HG03439 (cell line): ENCODE measurements at regions not wholly inside any gene's neighbourhood (a gene's known extent, or its start where the extent isn't known, plus 50 kb on each side); places are given as distances from the start of the nearest gene placed in this dataset.
"Not testable (repeated sequence)": the region's sequence is repeated elsewhere in the genome, so short reads cannot be mapped to it uniquely, and the experiment has no call there.

ENCODE experiments used
- ATAC-seq: cut with Tn5 transposase; IDR thresholded peaks from one replicate; pipeline ENCODE4 v1.9.1; 2021; ENCODE audit warnings: mild to moderate bottlenecking, moderate library complexity; ENCODE audit not compliant: unreplicated experiment

DNA sequence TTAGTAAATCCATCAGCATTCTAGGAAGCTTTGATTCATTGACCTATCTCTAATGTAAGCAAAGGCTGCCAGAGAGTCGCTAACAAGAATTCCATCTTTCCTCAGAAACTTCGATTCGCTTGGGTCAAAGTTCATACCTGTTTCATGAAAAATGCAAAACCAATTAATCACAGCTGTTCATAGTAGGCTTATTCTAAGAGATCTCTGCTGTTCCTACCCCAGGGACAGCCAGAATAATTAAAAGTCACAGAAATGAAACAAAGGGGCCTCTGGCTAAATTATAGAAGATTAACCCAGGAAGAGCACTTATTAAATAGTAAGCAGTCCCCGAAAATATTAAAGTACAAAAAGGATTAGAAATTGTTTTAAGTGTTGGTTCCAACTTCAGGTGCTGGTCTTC lies 280.1 kb upstream of the FRG2C start:
- not testable (repeated sequence) for ATAC-seq

- not testable (repeated sequence) for ATAC-seq
Observed at GRCh38 chr3:75388486-75389124, 275.5 kb upstream of the FRG2C start.

GRCh38 chr3:75393288-75393694 lies 270.8 kb upstream of the FRG2C start:
- ATAC-seq: not testable (repeated sequence)

- not testable (repeated sequence) for ATAC-seq
Observed at GRCh38 chr3:75394102-75394501, 270.0 kb upstream of the FRG2C start.

- ATAC-seq: not testable (repeated sequence)
Observed at GRCh38 chr3:75394562-75395360, 269.4 kb upstream of the FRG2C start.

DNA sequence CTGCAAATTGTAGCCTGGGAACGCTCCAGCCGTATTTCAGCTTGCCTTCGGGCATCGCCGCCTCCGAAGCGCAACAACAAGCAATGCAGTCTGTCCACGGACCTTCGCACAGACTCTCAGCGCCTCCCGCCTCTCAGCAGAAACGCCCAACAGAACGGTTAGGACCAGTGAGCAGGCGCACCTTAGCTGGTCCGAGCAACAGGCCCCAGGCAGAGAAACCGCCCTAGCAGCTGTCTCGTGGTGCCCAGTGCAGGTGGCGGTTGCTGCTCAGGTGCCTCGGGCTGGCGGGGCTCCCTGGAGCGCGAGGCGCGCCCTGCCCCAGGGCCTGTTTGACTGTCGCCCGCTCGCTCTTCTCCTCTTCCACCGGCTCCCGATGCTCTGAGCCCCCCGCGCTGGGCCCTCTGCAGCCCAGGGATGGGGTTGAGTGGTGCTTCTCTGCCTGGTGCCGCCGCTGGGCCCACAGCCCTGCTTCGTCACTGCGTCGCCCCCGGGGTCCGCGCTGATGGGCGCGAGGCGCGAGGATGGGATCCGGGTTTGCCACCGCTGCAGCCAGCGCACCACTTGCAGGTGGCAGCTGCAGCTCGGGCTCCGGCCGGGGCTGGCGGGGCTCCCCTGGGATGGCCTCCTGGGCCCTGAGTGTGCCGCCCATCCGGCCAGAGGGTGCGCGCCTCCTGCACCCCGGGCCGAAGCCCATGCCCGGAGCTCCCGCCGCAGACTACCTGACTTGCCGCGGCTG lies 268.4 kb upstream of the FRG2C start:
- ATAC-seq: no peak

DNA sequence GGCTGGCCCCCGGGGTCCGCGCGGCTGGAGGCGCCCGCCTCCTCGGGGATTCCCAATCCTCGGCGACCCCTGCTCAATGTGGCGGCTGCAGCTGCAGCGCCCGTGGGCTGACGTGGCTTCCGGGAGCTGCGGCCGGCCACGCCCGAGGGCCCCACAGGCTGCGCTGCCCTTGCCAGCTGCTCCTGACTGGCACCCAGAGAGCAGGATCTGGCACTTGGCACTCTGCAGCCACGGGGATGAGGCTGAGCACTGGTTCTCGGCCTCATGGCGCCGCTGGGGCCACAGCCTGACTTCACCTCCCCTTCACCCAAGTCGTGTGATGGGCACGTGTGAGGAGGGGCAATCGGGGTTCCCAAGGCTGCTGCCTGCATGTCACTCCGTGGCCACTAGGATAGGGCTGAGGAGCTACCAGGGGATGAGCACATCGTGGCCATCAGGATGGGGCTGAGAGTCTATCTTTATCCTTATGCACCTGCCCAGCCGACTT lies 267.8 kb upstream of the FRG2C start:
- ATAC-seq: no peak

- not testable (repeated sequence) for ATAC-seq
Observed at GRCh38 chr3:75397486-75397885, 266.6 kb upstream of the FRG2C start.

DNA sequence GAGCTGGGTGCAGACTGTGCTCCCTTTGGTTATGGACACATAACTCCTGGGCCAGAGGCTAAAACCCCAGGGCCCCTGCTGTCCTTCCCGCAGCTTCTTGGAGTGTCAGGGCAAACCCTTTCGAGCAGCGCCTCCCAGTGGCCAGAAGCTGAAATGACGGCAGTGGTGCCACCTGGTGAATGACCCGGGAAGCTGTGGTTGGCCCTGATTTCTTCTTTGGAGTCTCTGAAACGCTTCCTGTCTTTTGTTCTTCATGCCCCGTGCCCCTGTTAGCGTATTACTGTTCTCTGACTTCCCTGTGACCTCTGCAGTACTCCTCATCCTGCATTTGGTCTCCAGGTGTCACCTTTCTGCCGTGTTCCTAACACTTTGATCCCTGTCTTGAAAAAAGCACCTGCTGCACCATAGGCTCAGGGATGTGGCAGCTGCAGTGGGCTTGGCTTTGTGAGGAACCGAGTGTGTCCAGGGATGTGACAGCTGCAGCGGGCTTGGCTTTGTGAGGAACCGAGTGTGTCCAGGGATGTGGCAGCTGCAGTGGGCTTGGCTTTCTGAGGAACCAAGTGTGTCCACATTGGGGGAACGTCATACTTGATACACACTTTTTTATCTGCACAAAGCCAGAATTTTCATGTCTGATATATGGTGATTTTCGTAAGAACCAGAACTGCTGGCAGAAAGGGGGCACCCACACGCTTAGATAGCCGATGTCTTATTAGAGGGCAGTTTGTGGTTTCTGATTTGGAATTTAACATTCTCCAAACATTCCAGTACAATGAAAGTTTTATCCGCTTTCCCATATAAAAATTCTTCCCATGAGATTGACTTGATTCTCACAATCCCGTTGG lies 241.8 kb upstream of the FRG2C start:
- ATAC-seq: not testable (repeated sequence)

GRCh38 chr3:75425379-75425778 lies 238.7 kb upstream of the FRG2C start:
- not testable (repeated sequence) for ATAC-seq

DNA sequence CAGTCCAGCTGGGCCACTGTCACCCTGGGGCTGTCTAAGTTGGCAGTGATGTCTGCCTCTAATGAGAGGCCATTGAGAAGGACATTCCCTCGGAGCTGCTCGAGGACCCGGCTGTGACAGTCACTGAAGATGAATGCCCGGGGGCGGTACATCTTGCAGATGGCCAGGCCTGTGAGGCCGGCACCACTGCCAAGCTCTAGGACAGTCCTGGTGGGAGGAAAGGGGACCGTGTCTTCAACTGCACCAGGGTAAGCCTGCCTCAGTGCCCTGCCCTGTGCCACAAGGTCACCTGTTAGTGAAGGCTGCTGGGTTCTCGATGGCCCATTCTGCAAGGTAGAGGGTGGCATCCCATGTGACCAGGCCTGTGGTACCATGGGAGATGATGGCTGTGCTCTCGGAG lies 236.6 kb upstream of the FRG2C start:
- ATAC-seq: not testable (repeated sequence)

DNA sequence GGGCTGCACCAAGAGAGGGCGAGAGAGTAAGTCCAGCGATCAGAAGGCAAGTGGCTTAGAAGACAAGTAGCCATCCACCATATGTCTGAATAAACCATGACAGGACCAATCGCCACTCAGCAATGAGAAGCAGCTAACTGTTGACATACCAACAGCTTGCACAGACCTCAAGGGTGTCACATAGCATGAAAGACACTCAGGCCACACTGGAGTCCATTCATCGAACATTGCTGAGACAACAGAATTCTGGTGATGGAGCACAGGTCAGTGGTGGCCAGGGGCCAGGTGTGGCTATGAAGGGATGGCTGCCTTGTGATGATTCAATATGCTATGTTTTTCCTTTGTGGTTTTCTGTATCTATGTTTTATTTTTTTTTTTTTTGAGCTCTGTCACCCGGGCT lies 236.2 kb upstream of the FRG2C start:
- not testable (repeated sequence) for ATAC-seq

DNA sequence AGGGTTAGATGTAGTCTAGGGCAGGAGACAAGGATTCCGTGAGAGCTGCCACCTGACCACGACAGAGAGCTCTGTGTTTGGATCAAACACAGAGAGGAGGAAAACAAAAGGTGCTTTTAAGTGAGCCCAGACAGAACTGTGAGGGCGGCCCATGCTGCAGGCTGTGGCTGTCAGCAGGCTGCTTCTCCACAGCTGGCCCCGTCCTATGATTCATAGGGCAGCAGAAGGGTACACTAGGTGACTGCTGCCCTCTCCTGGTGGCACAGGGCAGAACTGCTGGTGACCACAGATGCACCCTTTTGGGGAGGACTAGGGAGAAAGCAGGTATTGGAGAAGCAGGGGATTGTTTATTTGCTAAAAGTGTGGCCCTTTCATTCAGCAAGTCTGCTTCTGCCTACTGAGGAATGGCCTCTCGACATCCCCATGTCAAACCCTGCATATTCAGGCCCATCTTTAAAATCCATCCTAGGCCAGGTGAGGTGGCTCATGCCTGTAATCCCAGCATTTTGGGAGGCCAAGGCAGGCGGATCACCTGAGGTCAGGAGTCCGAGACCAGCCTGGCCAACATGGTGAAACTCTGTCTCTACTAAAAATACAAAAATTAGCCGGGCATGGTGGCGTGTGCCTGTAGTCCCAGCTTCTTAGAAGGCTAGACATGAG lies 234.4 kb upstream of the FRG2C start:
- ATAC-seq: not testable (repeated sequence)

- ATAC-seq: not testable (repeated sequence)
Observed at GRCh38 chr3:75430406-75430805, 233.7 kb upstream of the FRG2C start.

- ATAC-seq: not testable (repeated sequence)
Observed at GRCh38 chr3:75431120-75431519, 233.0 kb upstream of the FRG2C start.

DNA sequence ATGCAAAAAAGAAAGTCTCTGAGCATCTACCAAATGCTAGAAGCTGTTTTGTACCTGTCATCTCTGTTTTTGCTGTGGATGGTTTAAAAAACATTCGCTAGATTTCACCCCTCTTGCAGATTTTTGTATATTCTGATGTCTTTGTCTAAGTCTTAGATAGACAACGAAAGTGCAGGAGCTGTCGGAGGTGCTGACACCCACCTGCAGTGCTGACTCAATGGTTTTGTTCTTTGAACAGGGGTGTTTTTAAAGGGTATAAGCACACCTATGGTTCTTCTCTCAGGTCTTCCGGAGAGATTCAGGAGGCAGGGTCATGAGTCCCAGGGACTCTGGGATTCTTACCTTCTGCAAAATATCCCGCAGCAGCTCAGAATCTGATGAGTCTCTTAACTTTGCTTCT lies 231.7 kb upstream of the FRG2C start:
- not testable (repeated sequence) for ATAC-seq

DNA sequence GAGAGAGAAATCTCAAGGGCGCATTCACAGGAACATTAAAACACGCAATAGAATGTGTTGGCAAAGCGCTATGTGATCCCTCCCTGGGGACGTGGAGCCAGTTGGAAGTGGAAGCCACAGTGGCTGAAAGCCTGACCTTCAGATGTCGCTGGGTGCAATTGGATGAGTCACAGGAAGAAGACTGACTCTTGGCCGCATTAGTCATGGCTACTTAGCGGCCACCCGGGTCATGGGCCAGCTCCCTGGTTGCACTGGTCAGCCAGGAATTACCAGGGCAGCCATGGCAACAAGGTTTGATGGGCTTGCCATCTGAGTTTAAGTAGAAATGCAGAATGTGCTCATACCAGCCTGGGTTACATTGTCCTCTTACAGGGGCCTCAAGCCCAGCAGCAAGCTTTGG lies 231.2 kb upstream of the FRG2C start:
- not testable (repeated sequence) for ATAC-seq

DNA sequence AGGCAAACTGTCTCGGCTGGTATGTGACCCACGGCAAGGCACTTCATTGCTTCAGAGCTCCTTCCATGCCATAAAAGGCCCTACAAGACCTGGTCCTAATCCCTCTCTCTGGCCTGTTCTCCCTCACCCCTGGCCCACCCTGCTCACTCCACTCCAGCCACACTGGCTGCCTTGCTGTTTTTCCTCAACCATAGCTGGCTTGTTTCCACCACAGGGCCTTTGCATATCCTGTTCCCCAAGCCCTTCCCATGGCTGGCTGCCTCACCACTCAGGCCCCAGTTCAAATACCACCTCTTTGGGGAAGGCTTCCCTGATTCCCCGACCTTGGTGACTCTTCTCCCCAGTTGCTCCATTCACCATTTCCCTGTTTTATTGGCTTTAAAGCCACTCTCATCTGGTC lies 230.8 kb upstream of the FRG2C start:
- ATAC-seq: not testable (repeated sequence)

GRCh38 chr3:75434276-75434912 lies 229.7 kb upstream of the FRG2C start:
- ATAC-seq: not testable (repeated sequence)
